GM19463 (cell line): ENCODE measurements at regions not wholly inside any gene's neighbourhood (a gene's known extent, or its start where the extent isn't known, plus 50 kb on each side); places are given as distances from the start of the nearest gene placed in this dataset.
"Not testable (repeated sequence)": the region's sequence is repeated elsewhere in the genome, so short reads cannot be mapped to it uniquely, and the experiment has no call there.

Experiments used
- ATAC-seq: cut with Tn5 transposase; IDR thresholded peaks from one replicate; pipeline ENCODE4 v1.9.1; 2021; ENCODE audit warnings: mild to moderate bottlenecking, moderate library complexity; ENCODE audit not compliant: unreplicated experiment

DNA sequence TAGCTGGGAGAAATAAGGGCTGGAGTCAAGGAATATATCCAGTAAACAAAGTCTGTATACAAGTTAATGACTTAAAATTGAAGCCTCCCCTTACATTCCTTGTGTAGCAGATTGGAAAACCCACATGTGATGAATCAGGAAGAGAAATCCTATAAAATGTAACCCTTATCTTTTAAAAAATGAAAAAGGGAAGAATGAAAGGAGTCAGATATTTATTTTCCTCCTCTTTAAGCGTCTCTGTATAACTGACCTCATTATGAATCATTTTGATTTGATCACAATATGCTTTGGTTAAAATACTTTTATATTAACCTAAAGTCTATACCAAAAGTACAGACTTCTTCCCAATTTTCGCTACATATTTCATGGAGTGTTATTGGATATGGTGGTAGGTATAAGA, 316.3 kb upstream of the STAC start:
- no peak for ATAC-seq

DNA sequence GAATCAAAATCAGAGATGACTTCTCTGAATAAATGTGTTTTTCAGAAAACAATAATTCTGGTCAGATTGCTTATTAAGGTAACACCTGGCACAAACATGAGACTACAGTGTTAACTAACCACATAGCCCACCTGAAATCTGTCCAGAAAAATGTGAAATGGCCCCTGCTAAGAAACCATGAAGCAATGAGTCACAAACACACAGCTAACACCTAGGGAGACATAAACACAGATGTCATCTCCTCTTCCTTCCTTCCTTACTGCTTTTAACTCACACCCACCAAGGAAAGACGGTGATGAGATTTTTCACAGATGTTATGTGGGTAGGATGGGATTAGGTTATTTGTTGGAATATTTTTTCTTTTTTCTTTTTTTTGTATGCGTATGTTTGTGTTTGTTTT, 315.0 kb upstream of the STAC start:
- no peak for ATAC-seq

DNA sequence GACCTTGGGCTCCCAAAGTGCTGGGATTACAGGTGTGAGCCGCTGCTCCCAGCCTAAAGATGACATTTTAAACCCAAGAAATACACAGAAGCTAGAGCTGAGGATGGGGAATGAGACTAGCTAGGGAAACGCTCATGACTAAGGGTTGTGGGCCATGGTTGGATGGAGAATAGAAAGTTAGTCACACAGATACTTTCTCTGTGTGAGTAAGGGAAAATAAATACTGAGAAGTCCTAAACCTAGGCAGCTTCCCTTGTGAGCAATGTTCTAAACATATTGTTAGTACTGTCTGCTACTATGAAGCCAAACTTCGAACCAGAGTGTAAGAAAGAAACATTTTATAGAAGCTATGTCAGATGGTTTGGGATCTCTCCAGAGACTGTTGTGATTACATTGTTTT, 304.8 kb upstream of the STAC start:
- ATAC-seq: no peak

DNA sequence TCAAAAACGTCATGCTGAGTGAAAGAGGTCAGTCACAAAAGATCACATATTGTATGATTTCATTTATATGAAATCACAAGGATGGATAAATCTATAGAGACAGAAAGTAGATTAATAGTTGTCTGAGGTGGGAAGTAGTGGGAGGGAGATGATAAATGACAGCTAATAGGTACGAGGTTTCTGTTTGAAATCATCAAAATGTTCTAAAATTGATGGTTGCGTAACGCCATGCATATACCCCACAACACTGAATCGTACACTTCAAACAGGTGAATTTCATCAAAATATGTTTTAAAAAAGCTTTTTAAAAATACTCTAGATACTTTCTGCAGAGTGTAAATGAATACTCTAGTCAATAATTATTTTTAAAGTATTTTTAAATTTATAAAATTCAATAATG, 303.0 kb upstream of the STAC start:
- ATAC-seq: no peak

DNA sequence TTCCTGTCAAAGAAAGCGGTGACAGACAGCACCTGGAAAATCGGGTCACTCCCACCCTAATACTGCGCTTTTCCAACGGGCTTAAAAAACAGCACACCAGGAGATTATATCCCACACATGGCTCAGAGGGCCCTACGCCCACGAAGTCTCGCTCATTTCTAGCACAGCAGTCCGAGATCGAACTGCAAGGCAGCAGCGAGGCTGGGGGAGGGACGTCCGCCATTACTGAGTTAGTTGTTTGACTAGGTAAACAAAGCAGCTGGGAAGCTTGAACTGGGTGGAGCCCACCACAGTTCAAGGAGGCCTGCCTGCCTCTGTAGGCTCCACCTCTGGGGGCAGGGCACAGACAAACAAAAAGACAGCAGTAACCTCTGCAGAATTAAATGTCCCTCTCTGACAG, 297.3 kb upstream of the STAC start:
- ATAC-seq: not testable (repeated sequence)

DNA sequence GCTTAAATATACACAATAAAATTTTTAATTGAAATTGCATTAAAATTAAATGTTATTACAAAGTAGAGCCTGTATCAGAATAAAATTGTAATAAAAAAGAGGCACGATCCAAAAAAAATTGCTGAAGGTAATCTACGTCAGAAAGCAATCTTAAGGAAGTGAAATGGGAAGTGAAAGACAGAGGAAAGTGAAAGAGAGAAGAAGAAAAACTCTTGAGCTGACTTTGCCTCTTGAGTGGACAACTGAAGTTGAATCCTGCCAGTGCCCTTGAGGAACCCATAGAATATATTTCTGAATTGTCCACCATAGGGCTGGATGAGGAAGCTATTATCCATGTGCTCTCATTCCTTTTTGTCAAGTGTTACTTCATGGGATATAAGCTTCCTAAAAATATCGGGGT, 285.1 kb upstream of the STAC start:
- ATAC-seq: no peak

DNA sequence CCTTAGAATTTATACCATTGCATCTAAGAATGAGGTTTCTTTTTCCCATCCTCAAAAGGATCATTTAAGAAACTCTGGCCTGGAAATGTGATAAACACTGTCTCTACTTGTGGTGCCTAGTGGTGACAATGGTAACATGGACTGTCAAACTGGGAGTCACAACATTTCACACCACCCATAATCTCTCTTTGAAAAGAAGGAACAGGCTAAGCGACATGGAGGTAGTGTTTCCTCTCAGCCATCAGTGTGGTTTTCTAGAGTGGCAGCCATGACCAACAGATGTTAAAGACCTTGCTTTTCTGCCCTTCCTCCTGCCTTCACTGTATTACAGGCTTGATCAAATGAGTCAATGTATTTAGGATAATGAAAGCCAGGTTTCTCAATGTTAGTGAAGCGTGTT, 283.1 kb upstream of the STAC start:
- no peak for ATAC-seq

DNA sequence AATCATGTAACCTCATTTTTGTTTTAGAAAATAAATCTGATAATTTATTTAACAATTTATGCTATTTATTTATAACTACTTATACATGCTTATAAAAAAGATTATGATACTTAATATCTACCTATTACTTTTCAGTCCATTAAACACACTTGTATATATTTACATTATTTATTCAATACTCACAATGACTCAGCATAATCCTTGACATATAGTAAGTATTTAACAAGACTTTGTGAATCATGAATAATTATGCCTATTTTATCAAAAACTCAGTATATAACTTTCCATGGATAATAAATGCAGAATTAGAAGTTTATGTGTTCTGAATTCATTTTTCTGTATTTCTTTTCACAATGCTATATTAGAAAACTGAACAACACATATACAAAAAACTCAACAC, 266.0 kb upstream of the STAC start:
- no peak for ATAC-seq

DNA sequence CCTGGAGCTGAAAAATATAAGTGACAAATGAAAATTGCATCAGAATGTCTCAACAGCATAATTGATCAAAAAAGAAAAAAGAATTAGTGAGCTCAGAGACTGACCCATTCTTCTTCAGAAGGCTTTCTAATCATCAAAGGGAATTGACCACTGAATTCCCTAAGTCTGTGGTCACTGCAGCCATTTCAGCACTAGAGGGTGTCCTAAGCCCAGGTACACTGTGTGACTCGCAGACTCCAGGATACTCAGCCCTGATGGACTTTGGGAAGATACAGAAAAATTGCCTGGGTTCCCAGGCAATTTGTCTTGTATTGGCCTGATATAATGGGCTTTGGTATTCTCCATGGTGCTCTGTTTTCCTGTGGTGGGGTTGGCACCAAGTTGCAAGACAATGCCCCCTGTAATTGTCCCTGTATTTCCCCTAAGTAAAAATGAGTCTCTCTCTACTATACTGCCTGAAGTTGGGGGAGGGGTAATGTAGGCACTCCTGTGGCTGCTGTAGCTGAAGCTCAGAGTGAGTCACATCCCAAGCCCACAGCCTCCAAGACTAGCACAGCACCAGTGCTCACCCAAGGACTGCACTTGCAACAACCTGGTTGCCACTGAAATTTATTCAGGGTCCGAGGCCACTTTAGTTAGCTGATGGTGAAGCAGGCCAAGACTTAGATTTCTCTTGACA, 256.0 kb upstream of the STAC start:
- ATAC-seq: no peak

DNA sequence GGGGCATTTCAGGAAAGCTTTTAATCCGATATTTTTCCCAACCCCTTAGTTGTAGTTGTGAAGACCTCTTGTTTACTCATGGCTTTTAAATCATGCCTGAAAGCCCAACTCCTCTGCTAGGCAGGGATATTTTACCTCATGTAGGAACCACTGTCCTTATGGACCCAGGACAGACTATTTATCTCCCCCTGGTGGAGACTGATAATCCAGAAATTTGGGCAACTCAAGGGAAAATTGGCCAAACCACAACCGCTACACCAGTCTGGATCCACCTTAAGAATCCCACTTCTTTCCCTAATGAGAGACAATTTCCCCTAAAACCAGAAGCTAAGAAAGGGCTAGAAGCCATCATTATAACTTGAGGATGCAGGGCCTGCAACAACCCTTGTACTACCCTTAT, 248.1 kb upstream of the STAC start:
- no peak for ATAC-seq

DNA sequence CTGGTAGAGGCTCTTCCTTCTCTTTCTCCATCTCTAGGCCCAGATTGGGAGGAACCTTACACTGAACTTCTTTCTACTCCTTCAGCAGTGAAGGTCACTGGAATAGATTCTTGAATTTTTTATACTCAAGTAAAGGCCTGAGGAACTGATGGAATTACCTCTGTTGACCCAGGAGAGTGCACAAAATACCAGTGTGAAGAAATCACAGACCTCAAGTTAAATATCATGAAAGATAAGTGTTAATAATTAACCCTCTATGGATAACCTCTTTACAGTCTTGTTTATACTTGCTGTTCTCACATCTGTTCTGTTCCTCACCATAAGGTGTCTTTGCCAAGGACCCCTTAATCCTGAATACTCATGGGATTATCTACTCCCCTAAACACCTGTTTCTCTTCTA, 244.4 kb upstream of the STAC start:
- ATAC-seq: no peak

DNA sequence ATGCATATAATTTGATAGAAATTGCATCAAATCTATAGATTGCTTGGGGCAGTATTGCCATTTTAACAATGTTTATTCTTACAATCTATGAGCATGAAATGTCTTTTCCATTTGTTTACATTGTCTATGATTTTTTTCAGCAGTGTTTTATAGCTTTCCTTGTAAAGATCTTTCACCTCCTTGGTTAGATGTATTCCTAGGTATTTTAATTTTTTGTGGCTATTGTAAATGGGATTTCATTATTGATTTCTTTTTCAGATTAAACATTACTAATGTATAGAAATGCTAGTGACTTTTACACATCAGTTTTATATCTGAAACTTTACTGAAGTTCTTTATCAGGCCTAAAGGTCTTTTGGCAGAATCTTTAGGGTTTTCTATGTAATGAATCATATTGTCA, 237.6 kb upstream of the STAC start:
- ATAC-seq: no peak

DNA sequence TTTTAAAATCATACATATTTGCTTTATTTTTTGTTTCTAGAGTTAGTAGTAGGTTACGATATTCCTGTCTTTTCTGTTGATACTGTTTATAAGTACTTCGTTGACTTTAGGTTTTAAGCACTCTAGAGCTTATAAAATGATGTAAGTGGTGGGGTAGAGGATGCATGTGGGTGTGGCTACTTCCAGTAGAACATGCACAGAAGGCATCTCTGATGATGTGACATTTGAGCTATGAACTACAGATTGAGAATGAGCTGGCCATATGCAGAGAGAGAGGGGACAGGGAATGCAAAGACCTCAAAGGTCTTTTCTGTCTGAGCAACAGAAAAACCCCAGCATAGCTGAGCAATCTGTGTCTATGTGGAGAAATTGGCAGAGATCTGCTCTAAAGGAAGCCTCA, 233.9 kb upstream of the STAC start:
- ATAC-seq: no peak

DNA sequence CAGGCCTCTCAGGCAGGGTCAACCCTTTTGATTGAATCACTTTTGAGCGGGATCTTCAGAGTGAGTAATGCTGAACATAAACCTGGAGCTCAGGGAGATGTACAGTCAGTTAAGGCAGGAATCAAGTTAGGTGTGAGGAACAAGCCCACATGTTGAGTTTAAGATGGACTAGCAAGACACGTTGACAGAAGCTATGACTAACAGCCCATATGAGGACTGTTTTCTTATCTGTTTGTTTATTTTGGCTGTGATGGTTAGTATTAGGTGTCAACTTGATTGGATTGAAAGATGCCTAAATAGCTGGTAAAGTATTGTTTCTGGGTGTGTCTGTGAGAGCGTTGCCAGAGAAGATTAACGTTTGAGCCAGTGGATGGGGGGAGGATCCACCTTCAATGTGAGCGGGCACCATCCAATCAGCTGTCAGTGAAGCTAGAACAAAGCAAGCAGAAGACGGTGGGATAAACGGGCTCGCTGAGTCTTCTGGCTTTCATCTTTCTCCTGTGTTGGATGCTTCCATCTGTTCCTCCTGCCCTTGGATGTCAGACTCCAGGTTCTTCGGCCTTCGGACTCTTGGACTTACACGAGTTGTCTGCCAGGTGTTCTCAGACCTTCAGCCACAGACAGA, 232.3 kb upstream of the STAC start:
- no peak for ATAC-seq

DNA sequence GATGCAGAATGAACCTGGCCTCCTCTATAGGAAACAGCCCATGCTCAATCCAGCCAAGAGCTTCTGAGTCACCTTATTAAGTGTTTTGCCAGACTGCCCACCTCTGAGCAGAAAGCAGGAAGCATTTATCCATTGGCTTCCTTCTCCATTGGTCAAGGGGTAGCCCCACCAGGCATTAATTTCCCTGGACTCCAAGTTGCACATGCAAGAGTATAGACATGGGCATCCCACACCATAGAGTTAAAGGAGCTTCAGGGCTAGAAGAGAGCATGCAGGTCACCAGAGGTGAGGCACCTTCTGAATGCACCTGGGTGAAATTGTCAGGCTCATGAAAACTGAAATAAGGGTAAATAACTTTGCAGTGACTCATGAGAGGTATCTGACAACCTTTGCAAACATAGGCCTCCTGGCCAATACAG, 230.8 kb upstream of the STAC start:
- no peak for ATAC-seq

DNA sequence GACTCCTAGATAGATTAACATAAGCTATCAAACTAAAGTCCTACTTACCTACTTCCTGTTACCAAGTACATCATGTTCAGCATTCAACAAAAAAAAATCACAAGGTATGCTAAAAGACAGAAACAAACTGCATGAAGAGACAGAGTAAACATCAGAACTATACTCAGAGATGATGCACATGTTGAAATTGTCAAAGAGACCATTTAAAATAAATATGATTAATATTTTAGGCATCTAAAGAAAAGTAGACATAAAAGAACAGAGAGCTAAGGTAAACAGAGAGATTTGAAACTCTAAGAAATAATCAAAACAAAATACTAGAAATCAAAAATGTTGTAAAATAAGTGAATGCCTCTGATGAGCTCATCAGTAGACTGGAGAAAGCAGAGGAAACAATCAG, 224.8 kb upstream of the STAC start:
- no peak for ATAC-seq

DNA sequence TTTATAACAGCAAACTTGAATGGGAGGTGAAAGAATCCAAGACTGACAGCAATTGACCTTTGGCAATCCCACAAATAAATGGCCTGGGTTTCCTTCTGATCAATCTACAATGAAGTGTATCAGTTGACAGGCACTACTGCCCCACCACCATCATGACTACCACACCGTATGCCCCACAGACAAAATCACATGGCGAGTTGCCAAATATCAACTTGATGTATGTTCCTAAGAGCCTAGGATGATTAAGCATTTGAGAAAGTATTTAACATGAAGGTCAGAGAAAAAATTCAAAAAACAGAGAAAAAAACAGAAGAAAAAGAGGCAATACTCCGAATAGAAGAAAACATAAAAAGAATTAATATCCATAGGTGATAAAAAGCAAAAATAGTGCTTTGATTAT, 215.9 kb upstream of the STAC start:
- ATAC-seq: no peak

DNA sequence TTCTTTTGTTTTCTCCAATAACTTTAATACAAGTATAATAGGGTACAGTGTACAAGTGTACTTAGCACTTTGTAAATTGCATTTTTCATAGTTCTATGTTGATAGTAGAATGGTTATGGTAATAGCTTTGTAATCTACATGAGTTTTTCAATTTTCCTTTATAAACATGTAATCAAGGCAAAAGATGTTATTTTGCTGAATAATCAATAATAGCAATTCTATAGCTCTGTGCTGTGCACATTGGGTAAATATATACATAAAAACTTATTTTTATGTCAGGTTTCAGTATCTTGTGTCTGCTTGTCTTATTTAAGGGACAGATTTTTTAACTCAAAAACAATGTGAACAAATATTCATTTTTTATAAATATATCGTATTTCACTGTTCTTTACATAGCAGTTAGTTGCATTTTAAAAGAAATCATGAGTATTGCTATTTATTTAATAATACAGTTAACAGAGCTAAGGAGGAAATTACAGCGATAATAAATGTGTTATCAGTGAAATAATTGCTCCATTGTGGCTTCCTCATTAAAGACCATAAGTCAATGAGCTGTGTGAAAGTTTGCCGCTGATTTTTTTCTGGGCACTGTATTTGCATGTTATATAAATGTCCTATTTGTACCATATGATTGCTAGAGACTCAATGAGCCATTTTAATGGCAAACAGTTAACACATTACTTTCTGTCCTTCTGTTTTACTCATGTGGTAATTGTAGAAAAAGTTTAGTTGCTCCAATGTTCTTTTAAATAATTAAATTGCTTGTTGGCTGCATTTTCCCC, 214.6 kb upstream of the STAC start:
- no peak for ATAC-seq

DNA sequence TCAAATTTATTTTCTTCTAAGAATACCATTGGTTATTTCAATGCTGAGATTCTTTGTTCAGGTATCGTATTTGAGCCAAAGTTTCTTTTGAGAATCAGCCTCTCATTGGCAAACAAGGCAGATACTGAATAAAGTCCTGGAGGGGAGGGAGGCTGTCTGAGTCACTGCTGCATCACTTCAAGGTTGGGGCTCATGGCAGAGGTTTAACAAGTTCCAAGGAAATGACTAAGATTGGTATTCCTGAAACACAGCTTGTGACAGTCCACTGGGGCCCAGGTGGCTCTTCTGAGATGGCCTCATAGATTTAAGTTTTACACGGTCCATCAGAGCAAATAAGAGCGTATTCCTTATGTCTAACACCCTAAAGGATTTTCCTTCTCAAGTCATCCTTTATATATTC, 213.8 kb upstream of the STAC start:
- ATAC-seq: no peak

DNA sequence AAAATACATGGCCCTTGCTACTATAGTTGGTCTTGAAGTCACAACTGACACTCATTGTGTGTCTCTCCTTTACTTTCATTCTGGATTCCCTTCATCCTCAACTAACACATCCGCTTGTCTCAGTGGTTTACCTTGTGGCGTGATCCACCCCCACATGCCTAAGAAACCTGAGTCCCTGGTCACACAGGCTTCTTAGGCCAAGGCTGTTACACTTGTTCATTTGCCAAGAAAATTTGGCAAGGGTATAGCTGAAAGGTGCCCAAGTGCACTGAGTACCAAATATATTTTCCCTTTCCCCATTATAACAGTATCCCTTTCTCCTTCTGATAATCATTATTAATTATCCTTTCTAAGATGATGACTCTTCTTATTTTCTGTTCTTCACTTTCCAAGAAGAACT, 207.6 kb upstream of the STAC start:
- ATAC-seq: no peak

DNA sequence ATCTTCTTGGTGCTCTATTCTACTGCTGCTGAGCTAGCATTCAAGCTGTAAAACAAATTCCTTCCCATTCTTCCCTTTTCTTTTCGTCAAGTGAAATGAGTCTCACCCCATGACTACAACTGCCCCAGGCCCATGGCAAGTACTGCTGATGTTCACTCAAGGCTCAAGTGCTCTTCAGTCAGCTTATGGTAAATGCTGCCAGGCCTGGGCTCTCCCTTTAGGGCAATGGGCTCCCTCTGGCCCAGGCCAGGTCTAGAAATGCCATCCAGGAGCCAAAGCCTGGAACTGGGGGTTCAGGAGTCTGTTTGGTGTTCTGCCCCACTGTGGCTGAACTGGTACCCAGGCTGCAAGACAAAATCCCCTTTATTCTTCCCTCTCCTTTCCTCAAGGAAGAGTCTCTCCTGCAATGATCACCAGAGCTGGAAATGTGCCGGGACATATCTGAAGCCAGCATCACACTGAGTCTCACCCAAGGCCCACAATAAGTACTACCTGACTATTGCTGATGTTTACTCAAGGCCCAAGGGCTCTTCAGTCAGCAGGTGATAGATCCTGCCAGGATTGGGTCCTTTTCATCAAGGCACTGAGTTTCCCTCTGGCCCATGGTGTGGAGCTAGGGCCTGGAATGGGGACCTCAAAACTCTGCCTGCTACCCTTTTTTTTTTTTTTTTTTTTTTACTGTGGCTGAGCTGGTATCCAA, 205.0 kb upstream of the STAC start:
- no peak for ATAC-seq
